ENCODE measurements at regions not wholly inside any gene's neighbourhood (a gene's known extent, or its start where the extent isn't known, plus 50 kb on each side); places are given as distances from the start of the nearest gene placed in this dataset.

GRCh38 chrX:121227888-121228287 lies 180.5 kb downstream of the GLUD2 start:
- Histone ChIP-seq H3K36me3 (ENCODE audit: control insufficient read depth in 2 of 2, insufficient read depth in 1 of 2, low read length in 2 of 2) (no peaks in the 10 kb centered on the region), H3K4me1 (ENCODE audit: control insufficient read depth, insufficient read depth, low read length) (no peaks in the 10 kb centered on the region), H3K27ac (ENCODE audit: extremely low read depth, low read depth, low read length) (no peak overlapping the region), H3K4me3 (ENCODE audit: low read depth, low read length) (no peak overlapping the region), H3K9me3 (ENCODE audit: control insufficient read depth, insufficient read depth, low read depth, low read length) (no peaks in the 10 kb centered on the region)
- POLR2A ChIA-PET = no interaction called here
- CTCF ChIA-PET = no interaction called here
- TF ChIP-seq ZNF202 (tag by site-specific recombination; IDR thresholded peaks at IDR 0.05; ENCODE audit: borderline replicate concordance) = no peak
- TF ChIP-seq ZNF324 (tag by site-specific recombination; IDR thresholded peaks at IDR 0.05) = no peak
- TF ChIP-seq ZNF585B (tag by site-specific recombination; IDR thresholded peaks at IDR 0.05) = no peak
- no peak for TF ChIP-seq TSHZ1 (tag by site-specific recombination; IDR thresholded peaks at IDR 0.05; ENCODE audit: borderline replicate concordance)
- no peak for TF ChIP-seq ZBTB20 (tag by site-specific recombination; IDR thresholded peaks at IDR 0.05)
- TF ChIP-seq MEIS1 (CRISPR knock-in tag; IDR thresholded peaks at IDR 0.05; ENCODE audit: borderline replicate concordance) = no peak
- TF ChIP-seq ZNF571 (tag by site-specific recombination; IDR thresholded peaks at IDR 0.05) = no peak
- no peak for TF ChIP-seq AEBP2 (tag by site-specific recombination; IDR thresholded peaks at IDR 0.05; ENCODE audit: borderline replicate concordance)
- TF ChIP-seq ZNF621 (tag by site-specific recombination; IDR thresholded peaks at IDR 0.05) = no peak
- TF ChIP-seq HOXC10 (CRISPR knock-in tag; IDR thresholded peaks at IDR 0.05) = no peak
- no peak for TF ChIP-seq ZNF624 (tag by site-specific recombination; IDR thresholded peaks at IDR 0.05)
- TF ChIP-seq ZBTB26 (tag by site-specific recombination; optimal IDR thresholded peaks at IDR 0.05) = no peak
- no peak for TF ChIP-seq ZNF704 (tag by site-specific recombination; IDR thresholded peaks at IDR 0.05)
- TF ChIP-seq ZNF362 (tag by site-specific recombination; IDR thresholded peaks at IDR 0.05) = no peak
- no peak for TF ChIP-seq ZSCAN16 (tag by site-specific recombination; IDR thresholded peaks at IDR 0.05)
- no peak for TF ChIP-seq ZNF510 (tag by site-specific recombination; IDR thresholded peaks at IDR 0.05; ENCODE audit: insufficient replicate concordance)
